ENCODE measurements at regions not wholly inside any gene's neighbourhood (a gene's known extent, or its start where the extent isn't known, plus 50 kb on each side); places are given as distances from the start of the nearest gene placed in this dataset.

- DNase-seq (ENCODE audit: low spot score) = no peak
Observed at GRCh38 chr20:6956056-6956455, 188.6 kb downstream of the BMP2 start.

DNA sequence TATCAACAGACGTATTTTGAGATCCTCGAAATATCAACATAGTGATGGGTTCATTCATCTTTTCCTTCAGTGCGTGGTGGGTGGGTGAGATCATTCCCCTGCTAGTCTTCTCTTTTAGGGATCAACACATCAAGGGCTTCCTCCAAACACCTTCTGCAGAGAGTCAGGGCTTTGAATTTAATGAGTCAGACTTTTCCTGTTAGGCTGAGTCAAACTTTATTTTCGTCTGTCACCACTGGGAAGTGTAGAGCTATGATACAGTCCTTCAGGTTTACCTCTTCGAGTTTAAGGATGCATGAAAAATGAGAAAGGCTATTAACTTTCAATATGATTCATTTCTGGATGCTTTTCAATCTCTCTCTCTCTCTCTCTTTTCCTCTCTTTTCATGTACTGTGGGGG, 189.1 kb downstream of the BMP2 start:
- DNase-seq (ENCODE audit: low spot score) = no peak

DNA sequence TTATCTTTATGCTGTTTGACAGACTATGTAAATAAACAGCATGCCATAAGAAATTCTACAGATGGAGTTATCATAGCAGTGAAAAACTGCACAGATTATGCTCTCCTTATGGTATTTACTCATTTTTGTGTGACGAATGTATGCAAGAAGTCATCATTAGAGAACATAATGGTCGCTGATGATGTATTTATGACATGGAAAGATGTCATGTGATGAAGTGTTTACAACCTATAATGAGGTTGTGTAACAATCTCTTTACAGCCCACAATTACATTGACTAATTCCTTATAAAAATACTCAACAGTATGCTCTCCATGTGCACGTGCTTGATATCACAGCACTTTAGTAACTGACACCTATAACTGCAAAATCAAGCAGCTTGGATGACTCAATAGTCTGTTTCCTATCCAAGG, 192.4 kb downstream of the BMP2 start:
- DNase-seq (ENCODE audit: low spot score) = no peak

- no peak for DNase-seq (ENCODE audit: low spot score)
Observed at GRCh38 chr20:6966721-6967120, 199.2 kb downstream of the BMP2 start.

GRCh38 chr20:6974838-6975237, 207.4 kb downstream of the BMP2 start:
- no peak for DNase-seq (ENCODE audit: low spot score)

- no peak for DNase-seq (ENCODE audit: low spot score)
Observed at GRCh38 chr20:6975311-6975710, 207.8 kb downstream of the BMP2 start.

DNA sequence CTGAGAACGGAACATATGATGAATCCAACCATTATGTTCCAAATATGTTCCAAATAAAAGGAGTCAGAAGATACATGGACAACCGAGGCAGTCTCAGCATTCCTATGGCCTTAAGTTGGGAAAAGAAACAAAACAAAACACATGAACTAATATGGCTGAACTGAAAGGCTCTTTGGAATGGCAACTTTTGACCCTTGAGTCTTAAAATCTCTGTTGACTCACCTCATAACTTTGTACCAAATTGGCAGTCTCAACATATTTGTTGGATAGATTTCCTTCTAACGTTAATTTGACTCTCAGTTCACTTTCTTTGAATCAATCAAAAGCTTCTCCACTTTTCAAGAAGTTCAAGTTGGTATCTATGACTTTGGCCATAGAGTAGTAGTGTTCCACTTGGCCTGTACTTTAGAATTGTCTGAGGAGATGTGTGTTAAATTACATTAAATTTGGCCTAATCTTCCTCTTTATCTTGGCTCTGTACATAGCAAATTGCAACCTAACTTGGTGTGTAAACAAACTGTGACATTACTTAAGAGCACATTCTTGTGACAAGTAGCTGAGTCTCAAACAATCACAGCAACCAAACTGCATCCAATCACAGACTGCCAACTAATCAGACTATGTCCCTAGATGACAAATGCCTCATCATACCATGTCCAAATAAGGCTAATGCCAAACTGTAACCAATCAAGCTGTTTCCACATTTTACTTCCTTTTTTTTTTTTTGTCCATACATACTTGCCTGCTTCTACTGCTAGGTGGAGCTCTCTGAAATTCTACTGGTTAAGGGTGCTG, 208.8 kb downstream of the BMP2 start:
- DNase-seq (ENCODE audit: low spot score) = no peak

GRCh38 chr20:6979621-6980020, 212.1 kb downstream of the BMP2 start:
- DNase-seq (ENCODE audit: low spot score) = no peak

DNA sequence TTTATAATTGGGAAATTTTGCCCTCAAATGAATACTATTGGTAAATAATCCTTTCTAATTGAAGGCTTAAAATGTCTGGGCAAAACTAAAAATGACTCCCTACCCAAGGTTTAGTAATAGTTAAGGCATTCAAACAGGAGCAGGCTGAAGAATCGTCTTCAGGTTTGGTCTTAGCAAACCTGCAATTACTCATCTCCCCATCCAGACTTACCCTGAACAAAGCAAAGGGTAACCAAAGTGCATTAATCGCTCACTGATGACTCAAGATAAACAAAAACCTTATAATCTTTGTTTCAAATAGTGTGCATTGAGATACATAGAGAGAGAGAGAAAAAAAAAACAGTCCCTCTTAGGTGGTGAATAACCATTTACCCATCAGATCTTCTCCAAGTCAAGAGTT, 225.5 kb downstream of the BMP2 start:
- no peak for DNase-seq (ENCODE audit: low spot score)

GRCh38 chr20:6993511-6993910, 226.0 kb downstream of the BMP2 start:
- DNase-seq (ENCODE audit: low spot score) = no peak

GRCh38 chr20:6994452-6994851, 227.0 kb downstream of the BMP2 start:
- DNase-seq (ENCODE audit: low spot score) = no peak

DNA sequence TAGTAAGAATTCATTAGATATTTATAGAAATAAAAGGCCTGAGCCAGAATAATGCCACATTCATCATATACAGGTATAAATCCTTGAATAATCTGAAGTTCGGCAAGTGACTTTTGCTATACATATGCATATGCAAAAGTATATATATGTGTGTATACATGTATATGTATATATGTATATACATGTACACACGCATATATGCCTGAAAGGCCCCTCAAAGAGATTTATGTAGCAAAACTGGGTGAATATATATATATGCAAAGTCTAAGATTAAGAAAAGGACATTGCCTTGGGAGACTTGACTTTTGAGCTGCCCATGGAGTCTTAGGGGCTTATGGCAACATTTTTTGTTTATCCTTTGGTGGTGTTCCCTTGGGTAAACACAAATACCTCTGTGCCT, 231.4 kb downstream of the BMP2 start:
- DNase-seq (ENCODE audit: low spot score) = no peak

- DNase-seq (ENCODE audit: low spot score) = no peak
Observed at GRCh38 chr20:6999381-6999780, 231.9 kb downstream of the BMP2 start.

- no peak for DNase-seq (ENCODE audit: low spot score)
Observed at GRCh38 chr20:7003598-7003997, 236.1 kb downstream of the BMP2 start.

DNA sequence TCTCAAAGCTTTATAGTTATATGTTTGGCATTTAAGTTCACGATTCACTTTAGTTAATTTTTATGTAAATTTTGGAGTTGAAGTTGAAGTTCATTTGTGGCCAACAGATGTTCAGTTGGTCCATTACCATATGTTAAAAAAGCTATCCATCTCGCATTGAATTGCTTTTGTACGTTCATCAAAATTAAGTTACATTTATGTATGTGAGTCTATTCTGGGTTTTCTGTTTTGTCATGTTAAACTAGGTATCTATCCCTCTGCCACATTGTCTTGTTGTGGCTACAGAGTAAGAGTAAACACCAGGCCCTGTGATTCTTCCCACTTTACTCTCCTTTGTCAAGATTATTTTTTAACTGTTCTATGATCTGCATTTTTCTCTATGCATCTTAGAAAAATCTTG, 237.3 kb downstream of the BMP2 start:
- no peak for DNase-seq (ENCODE audit: low spot score)

DNA sequence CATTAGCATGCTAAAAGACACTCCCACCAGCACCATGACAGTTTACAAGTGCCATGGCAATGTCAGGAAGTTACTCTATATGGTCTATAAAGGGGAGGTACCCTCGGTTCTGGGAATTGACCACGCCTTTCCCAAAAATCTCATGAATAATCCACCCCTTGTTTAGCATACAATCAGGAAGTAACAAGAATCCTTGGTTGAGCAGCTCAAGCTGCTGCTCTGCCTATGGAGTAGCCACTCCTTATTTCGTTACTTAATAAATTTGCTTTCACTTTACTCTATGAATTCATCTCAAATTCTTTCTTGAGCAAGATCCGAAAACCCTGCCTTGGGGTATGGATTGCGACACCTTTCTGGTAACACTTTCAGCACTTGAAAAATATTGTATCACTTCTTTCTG, 243.0 kb downstream of the BMP2 start:
- DNase-seq (ENCODE audit: low spot score) = no peak

- no peak for DNase-seq (ENCODE audit: low spot score)
Observed at GRCh38 chr20:7015257-7015656, 247.8 kb downstream of the BMP2 start.

- no peak for DNase-seq (ENCODE audit: low spot score)
Observed at GRCh38 chr20:7022597-7022996, 255.1 kb downstream of the BMP2 start.

GRCh38 chr20:7025635-7026034, 258.1 kb downstream of the BMP2 start:
- no peak for DNase-seq (ENCODE audit: low spot score)

- DNase-seq (ENCODE audit: low spot score) = no peak
Observed at GRCh38 chr20:7029019-7029418, 261.5 kb downstream of the BMP2 start.

GRCh38 chr20:7031222-7031621, 263.7 kb downstream of the BMP2 start:
- DNase-seq (ENCODE audit: low spot score) = no peak

GRCh38 chr20:7038029-7038428, 270.5 kb downstream of the BMP2 start:
- no peak for DNase-seq (ENCODE audit: low spot score)

GRCh38 chr20:7057611-7058010, 290.1 kb downstream of the BMP2 start:
- no peak for DNase-seq (ENCODE audit: low spot score)

DNA sequence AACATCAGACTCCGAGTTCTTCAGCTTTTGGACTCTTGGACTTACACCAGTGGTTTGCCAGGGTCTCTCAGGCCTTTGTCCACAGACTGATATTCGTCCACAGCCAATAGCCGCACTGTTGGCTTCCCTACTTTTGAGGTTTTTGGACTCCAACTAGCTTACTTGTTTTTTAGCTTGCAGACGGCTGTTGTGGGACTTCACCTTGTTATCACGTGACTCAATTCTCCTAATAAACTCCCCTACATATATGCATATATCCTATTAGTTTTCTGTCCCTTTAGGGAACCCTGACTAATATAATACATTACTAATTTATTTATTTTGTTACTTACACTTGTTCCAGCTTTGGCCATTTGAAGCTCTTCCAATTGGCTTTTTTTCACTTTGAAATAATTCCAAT, 311.3 kb downstream of the BMP2 start:
- no peak for DNase-seq (ENCODE audit: low spot score)
